PFSK-1 (cell line): ENCODE measurements at regions not wholly inside any gene's neighbourhood (a gene's known extent, or its start where the extent isn't known, plus 50 kb on each side); places are given as distances from the start of the nearest gene placed in this dataset.

Source experiments
- FOXP2 ChIP-seq: optimal IDR thresholded peaks from 2 replicates; pipeline ENCODE3; 2011; ENCODE audit warnings: borderline replicate concordance, control low read depth, inconsistent platforms; ENCODE audit not compliant: insufficient read depth; ENCODE audit errors: extremely low read length, extremely low read depth
- POLR2AphosphoS5 ChIP-seq: IDR thresholded peaks from 2 replicates; pipeline ENCODE4 v1.6.1; 2012; ENCODE audit warnings: low read depth, mild to moderate bottlenecking, control low read depth, low read length, moderate library complexity
- SIN3A ChIP-seq: IDR thresholded peaks from 2 replicates; pipeline ENCODE4 v1.6.1; 2012; ENCODE audit warnings: mild to moderate bottlenecking, low read length, moderate library complexity, borderline replicate concordance; ENCODE audit not compliant: insufficient read depth
- TAF1 ChIP-seq: IDR thresholded peaks from 2 replicates; pipeline ENCODE4 v1.6.1; 2012; ENCODE audit warnings: low read length, control low read depth, borderline replicate concordance; ENCODE audit not compliant: insufficient read depth
- TF ChIP-seq, protein P1 (sequence below), 2 experiments: IDR thresholded peaks; 2 replicates each; pipeline versions ENCODE4 v1.6.1 to v1.8.0; 2011 to 2012; ENCODE audit warnings: low read depth in 2 of 2, low read length in 2 of 2, control low read depth in 1 of 2, inconsistent platforms in 1 of 2, mild to moderate bottlenecking in 1 of 2, moderate library complexity in 1 of 2; ENCODE audit not compliant: insufficient read depth in 1 of 2

DNA sequence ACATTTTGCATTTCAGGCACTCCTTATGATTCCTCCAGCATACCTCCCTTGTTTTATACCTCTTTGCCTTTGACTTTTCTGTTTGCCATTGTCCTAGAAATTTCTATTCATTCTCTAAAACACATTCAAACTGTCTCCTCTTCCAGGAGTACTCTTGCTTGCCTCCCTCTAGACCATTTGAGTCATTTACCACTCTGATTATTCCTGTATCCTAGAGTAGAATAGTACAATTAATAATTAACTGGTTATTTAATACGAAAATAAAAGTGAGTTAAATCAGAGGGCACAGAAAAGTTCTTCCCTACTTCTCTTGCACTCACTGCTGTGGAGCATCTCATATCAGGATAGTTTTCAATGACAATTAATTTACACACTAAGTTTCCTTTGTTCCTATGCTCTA, 290.2 kb upstream of the RORA start:
- TF ChIP-seq, protein P1, sequence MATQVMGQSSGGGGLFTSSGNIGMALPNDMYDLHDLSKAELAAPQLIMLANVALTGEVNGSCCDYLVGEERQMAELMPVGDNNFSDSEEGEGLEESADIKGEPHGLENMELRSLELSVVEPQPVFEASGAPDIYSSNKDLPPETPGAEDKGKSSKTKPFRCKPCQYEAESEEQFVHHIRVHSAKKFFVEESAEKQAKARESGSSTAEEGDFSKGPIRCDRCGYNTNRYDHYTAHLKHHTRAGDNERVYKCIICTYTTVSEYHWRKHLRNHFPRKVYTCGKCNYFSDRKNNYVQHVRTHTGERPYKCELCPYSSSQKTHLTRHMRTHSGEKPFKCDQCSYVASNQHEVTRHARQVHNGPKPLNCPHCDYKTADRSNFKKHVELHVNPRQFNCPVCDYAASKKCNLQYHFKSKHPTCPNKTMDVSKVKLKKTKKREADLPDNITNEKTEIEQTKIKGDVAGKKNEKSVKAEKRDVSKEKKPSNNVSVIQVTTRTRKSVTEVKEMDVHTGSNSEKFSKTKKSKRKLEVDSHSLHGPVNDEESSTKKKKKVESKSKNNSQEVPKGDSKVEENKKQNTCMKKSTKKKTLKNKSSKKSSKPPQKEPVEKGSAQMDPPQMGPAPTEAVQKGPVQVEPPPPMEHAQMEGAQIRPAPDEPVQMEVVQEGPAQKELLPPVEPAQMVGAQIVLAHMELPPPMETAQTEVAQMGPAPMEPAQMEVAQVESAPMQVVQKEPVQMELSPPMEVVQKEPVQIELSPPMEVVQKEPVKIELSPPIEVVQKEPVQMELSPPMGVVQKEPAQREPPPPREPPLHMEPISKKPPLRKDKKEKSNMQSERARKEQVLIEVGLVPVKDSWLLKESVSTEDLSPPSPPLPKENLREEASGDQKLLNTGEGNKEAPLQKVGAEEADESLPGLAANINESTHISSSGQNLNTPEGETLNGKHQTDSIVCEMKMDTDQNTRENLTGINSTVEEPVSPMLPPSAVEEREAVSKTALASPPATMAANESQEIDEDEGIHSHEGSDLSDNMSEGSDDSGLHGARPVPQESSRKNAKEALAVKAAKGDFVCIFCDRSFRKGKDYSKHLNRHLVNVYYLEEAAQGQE (IDR thresholded peaks at IDR 0.05; ENCODE audit: insufficient read depth in 1 of 2, low read depth in 2 of 2, low read length in 2 of 2) = no peak
- TF ChIP-seq POLR2AphosphoS5 = no peak
- no peak for TF ChIP-seq SIN3A
- TF ChIP-seq TAF1 = no peak
- TF ChIP-seq FOXP2 = no peak

DNA sequence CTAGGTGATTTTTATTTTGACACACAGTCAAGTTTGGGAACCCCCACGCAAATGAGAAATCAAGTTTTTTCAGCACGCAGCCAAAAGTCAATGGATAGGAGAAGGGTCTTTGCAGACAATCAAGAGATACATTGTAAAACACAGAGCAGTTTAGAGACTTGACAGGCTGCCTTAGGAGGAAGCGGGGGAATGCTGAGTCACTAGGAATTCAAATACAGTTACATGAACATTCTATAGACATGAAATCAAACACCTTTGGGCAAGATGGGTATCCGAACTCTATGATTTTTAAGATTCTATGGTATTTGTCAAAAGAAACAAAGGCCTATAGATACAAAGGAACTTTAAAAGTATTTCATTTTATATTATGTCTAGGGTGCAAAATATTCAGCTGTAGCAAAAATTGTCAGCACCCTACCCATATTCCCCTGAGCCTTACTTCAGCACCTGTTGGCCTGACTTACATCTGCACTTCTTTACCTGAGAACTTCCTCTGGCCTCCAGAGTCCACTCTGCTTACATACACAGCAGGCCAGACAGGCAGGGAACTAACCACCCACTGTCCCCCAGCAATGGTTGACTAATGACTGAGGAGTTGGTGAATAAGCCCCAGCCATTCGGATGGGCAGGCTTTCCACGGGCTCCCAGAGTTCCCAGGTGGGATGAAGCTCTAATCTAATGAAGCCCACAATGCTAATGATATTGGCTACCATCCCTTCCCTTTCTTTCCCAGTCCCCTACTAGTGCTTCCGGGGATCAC, 289.3 kb upstream of the RORA start:
- TF ChIP-seq FOXP2 (no peak), SIN3A (no peak), TAF1 (no peak)
- TF ChIP-seq, protein P1 (IDR thresholded peaks at IDR 0.05; ENCODE audit: insufficient read depth in 1 of 2, low read depth in 2 of 2, low read length in 2 of 2) = no peak

DNA sequence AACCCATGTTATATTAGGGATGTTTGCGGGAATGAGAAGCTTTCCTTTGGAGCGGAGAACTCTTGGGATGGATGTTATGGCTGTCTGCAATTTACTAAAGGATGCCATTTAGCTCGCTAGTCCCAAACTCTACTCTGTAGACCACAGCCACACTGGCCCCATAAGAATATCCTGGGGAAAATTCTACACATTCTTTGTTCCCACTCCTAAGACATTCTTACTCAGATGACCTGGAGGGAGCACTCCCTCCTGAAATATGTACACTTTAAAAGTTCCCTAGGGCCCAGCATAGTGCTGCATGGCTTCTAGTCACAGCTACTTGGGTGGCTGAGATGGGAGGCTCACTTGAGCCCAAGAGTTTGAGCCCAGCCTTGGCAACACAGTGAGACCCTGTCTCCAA, 288.7 kb upstream of the RORA start:
- TF ChIP-seq TAF1 (no peak), FOXP2 (no peak), POLR2AphosphoS5 (no peak), SIN3A (no peak)
- TF ChIP-seq, protein P1 (IDR thresholded peaks at IDR 0.05; ENCODE audit: insufficient read depth in 1 of 2, low read depth in 2 of 2, low read length in 2 of 2) = no peak

DNA sequence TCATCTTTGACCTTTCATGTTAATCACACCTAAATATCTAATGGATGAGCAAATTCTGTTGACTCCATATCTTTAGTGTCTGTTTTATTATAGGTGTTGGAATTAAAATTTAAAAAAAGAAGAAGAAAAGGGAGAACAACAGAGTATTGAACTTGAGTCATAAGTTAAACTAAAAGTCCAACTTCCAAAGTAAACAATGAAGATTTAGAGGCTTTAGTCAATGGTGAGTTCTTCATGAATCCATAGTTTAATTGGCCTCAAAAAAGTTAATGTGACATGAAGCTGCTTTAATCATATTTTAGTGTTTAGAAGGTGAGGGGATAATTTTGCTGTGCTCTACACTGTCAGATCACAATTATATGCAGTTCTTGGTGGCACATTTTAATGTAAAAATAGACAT, 288.2 kb upstream of the RORA start:
- TF ChIP-seq POLR2AphosphoS5 = no peak
- TF ChIP-seq TAF1 = no peak
- TF ChIP-seq, protein P1 (IDR thresholded peaks at IDR 0.05; ENCODE audit: insufficient read depth in 1 of 2, low read depth in 2 of 2, low read length in 2 of 2) = no peak
- TF ChIP-seq SIN3A = no peak
- TF ChIP-seq FOXP2 = no peak
